Left ventricle myocardium inferior (tissue), 1 donor: ENCODE measurements at regions not wholly inside any gene's neighbourhood (a gene's known extent, or its start where the extent isn't known, plus 50 kb on each side); places are given as distances from the start of the nearest gene placed in this dataset.

Source experiments
- DNase-seq: peaks from one replicate; pipeline ENCODE4 v3.0.0-alpha.2; 2020
- H3K27ac ChIP-seq: fragments of 200-600 bp; replicated peaks from 2 replicates; pipeline ENCODE4 v1.8.0; 2021
- H3K27me3 ChIP-seq: fragments of 200-600 bp; 2 replicates; pipeline ENCODE4 v1.8.0; 2021; ENCODE audit warnings: low read depth
- H3K36me3 ChIP-seq: fragments of 200-600 bp; 2 replicates; pipeline ENCODE4 v1.8.0; 2021
- H3K4me1 ChIP-seq: fragments of 200-600 bp; 2 replicates; pipeline ENCODE4 v1.8.0; 2021
- H3K4me3 ChIP-seq: fragments of 200-600 bp; 2 replicates; pipeline ENCODE4 v1.8.0; 2021; ENCODE audit warnings: mild to moderate bottlenecking, moderate library complexity
- H3K9me3 ChIP-seq: fragments of 200-600 bp; replicated peaks from 2 replicates; pipeline ENCODE4 v1.8.0; 2021
- CTCF ChIP-seq: fragments of 200-600 bp; IDR thresholded peaks from 2 replicates; pipeline ENCODE4 v1.8.0; 2021; ENCODE audit warnings: antibody characterized with exemption, mild to moderate bottlenecking, borderline replicate concordance
- intact Hi-C: fragments of 100-400 bp; cut with micrococcal nuclease; formaldehyde crosslinking; loops from one replicate; pipeline ENCODE4 v1.11.0; 2022
- donor health status: DM: no; HTN: yes; CAD: no; lungs with severe emphysema.

GRCh38 chr15:69685512-69686452, 233.2 kb downstream of the RPLP1 start:
- Histone ChIP-seq H3K4me3 (no peak overlapping the region), H3K9me3 (peaks cover 59% of the 10 kb centered on the region), H3K36me3 (peaks cover 3% of the 10 kb centered on the region), H3K27me3 (peaks cover 50% of the 10 kb centered on the region), H3K4me1 (no peaks in the 10 kb centered on the region), H3K27ac (no peak overlapping the region)
- DNase-seq = no peak
- TF ChIP-seq CTCF = no peak
- intact Hi-C loops = no loop called here

- no peak for DNase-seq
- Histone ChIP-seq H3K9me3 (peaks cover 59% of the 10 kb centered on the region), H3K36me3 (peaks cover 3% of the 10 kb centered on the region), H3K4me3 (no peak overlapping the region), H3K27ac (no peak overlapping the region), H3K27me3 (peaks cover 52% of the 10 kb centered on the region), H3K4me1 (no peaks in the 10 kb centered on the region)
- intact Hi-C loops = no loop called here
- no peak for TF ChIP-seq CTCF
These were observed 234.0 kb downstream of the RPLP1 start for GRCh38 chr15:69686626-69687025.

GRCh38 chr15:69689133-69689532, 236.5 kb downstream of the RPLP1 start:
- no peak overlapping the region for H3K4me3 ChIP-seq
- H3K27ac ChIP-seq = no peak overlapping the region
- peaks cover 39% of the 10 kb centered on the region for H3K9me3 ChIP-seq
- no peak for DNase-seq
- H3K27me3 ChIP-seq = peaks cover 77% of the 10 kb centered on the region
- no peak for TF ChIP-seq CTCF
- intact Hi-C loops = no loop called here
- H3K4me1 ChIP-seq = no peaks in the 10 kb centered on the region
- peaks cover 3% of the 10 kb centered on the region for H3K36me3 ChIP-seq

DNA sequence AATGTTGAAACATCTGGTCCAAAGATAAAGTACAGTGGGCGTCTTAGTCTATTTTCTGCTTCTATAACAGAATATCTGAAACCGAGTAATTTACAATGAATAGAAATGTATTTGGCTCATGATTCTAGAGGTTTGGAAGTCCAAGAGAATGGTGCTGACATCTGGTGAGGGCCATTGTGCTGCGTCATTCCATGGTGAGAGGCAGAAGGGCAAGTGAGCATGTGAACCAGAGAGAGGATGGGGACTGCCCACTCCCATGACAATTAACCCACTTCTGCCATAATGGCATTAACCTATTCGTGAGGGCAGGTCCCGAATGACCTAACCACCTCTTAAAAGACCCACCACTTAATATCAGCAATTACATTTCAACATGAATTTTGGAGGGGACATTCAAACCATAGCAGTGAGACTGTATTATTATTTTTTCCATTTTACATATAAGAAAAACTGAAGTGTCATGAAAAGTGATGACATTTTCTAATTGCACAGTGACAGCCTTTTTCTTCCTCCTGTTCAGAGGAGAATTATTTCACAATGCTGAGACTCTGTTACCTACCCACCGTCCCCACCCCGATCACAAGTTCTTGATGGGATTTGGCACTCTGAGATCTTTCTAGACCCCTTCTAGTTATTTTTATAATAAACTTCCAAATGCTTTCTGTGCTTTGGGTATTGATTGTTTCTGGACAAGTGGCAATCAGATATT, 238.8 kb downstream of the RPLP1 start:
- Histone ChIP-seq H3K4me1 (no peaks in the 10 kb centered on the region), H3K36me3 (peaks cover 3% of the 10 kb centered on the region), H3K27ac (no peak overlapping the region), H3K4me3 (no peak overlapping the region), H3K9me3 (peaks cover 32% of the 10 kb centered on the region), H3K27me3 (peaks cover 56% of the 10 kb centered on the region)
- intact Hi-C loops = no loop called here
- no peak for DNase-seq
- TF ChIP-seq CTCF = no peak

GRCh38 chr15:69692342-69692741, 239.7 kb downstream of the RPLP1 start:
- TF ChIP-seq CTCF = no peak
- H3K4me1 ChIP-seq = no peaks in the 10 kb centered on the region
- intact Hi-C loops = no loop called here
- H3K27me3 ChIP-seq = peaks cover 47% of the 10 kb centered on the region
- H3K4me3 ChIP-seq = no peak overlapping the region
- no peak overlapping the region for H3K27ac ChIP-seq
- DNase-seq = no peak
- peaks cover 3% of the 10 kb centered on the region for H3K36me3 ChIP-seq
- peaks cover 32% of the 10 kb centered on the region for H3K9me3 ChIP-seq
